Astrocyte (in vitro differentiated cells and primary cell): ENCODE measurements at regions not wholly inside any gene's neighbourhood (a gene's known extent, or its start where the extent isn't known, plus 50 kb on each side); places are given as distances from the start of the nearest gene placed in this dataset.

Experiments
- DNase-seq: peaks from one replicate; pipeline ENCODE4 v3.0.0-alpha.2; 2010; ENCODE audit warnings: low read depth
- FAIRE-seq: peaks from 2 replicates; lab custom pipeline; 2011; peaks lifted over from hg19 to GRCh38; lab: Jason Lieb, UNC
- H2AFZ ChIP-seq: 2 replicates; pipeline ENCODE4 v1.6.0; 2012; ENCODE audit warnings: low read depth, low read length, inconsistent platforms
- H3K27ac ChIP-seq: 2 replicates; pipeline ENCODE4 v1.5.1; 2011; ENCODE audit warnings: low read depth, low read length, inconsistent platforms
- H3K27me3 ChIP-seq: 2 replicates; pipeline ENCODE4 v1.6.0; 2011; ENCODE audit warnings: low read length, inconsistent platforms; ENCODE audit not compliant: insufficient read depth
- H3K36me3 ChIP-seq: 2 replicates; pipeline ENCODE4 v1.5.1; 2011; ENCODE audit warnings: low read length, inconsistent platforms; ENCODE audit not compliant: insufficient read depth
- H3K4me1 ChIP-seq: 2 replicates; pipeline ENCODE4 v1.5.1; 2011; ENCODE audit warnings: low read length, inconsistent platforms; ENCODE audit not compliant: insufficient read depth
- H3K4me2 ChIP-seq: 2 replicates; pipeline ENCODE4 v1.6.0; 2012; ENCODE audit warnings: low read length, inconsistent platforms
- H3K4me3 ChIP-seq: 2 replicates; pipeline ENCODE4 v1.5.1; 2011; ENCODE audit warnings: low read depth, mild to moderate bottlenecking, low read length, inconsistent platforms; ENCODE audit not compliant: insufficient read depth
- H3K79me2 ChIP-seq: 2 replicates; pipeline ENCODE4 v1.6.0; 2012; ENCODE audit warnings: mild to moderate bottlenecking, low read length, inconsistent platforms; ENCODE audit not compliant: insufficient read depth
- H3K9ac ChIP-seq: 2 replicates; pipeline ENCODE4 v1.6.0; 2012; ENCODE audit warnings: mild to moderate bottlenecking, low read length, inconsistent platforms
- H3K9me3 ChIP-seq: 2 replicates; pipeline ENCODE4 v1.5.1; 2012; ENCODE audit warnings: low read depth, mild to moderate bottlenecking, low read length, inconsistent platforms; ENCODE audit not compliant: insufficient read depth
- H4K20me1 ChIP-seq: 2 replicates; pipeline ENCODE4 v1.6.0; 2012; ENCODE audit warnings: low read length, inconsistent platforms; ENCODE audit not compliant: insufficient read depth
- H3K27ac Mint-ChIP-seq: one replicate; pipeline ENCODE4 v1.8.0; 2021; ENCODE audit warnings: mild to moderate bottlenecking, mixed read lengths; ENCODE audit not compliant: unreplicated experiment
- H3K27me3 Mint-ChIP-seq: one replicate; pipeline ENCODE4 v1.8.0; 2021; ENCODE audit warnings: low read depth, mixed read lengths; ENCODE audit not compliant: unreplicated experiment
- H3K36me3 Mint-ChIP-seq: one replicate; pipeline ENCODE4 v1.8.0; 2021; ENCODE audit warnings: low read depth, mixed read lengths; ENCODE audit not compliant: unreplicated experiment
- H3K4me1 Mint-ChIP-seq: one replicate; pipeline ENCODE4 v1.8.0; 2021; ENCODE audit warnings: low read depth, mixed read lengths; ENCODE audit not compliant: unreplicated experiment
- H3K4me3 Mint-ChIP-seq: one replicate; pipeline ENCODE4 v1.8.0; 2021; ENCODE audit warnings: mild to moderate bottlenecking, moderate library complexity, mixed read lengths; ENCODE audit not compliant: unreplicated experiment
- H3K9me3 Mint-ChIP-seq: one replicate; pipeline ENCODE4 v1.8.0; 2021; ENCODE audit warnings: mild to moderate bottlenecking, mixed read lengths; ENCODE audit not compliant: unreplicated experiment
- EZH2 ChIP-seq: IDR thresholded peaks from 2 replicates; pipeline ENCODE4 v1.6.1; 2012; ENCODE audit warnings: mild to moderate bottlenecking, low read length, inconsistent platforms; ENCODE audit not compliant: insufficient read depth
- TF ChIP-seq, protein P1 (sequence below): IDR thresholded peaks from 2 replicates; pipeline ENCODE4 v1.5.1; 2011; ENCODE audit warnings: low read depth, mild to moderate bottlenecking, inconsistent platforms, low read length, moderate library complexity; ENCODE audit not compliant: insufficient read depth

GRCh38 chr1:63034256-63034655 is 250.3 kb downstream of the ATG4C start:
- Histone ChIP-seq H4K20me1 (no peaks in the 10 kb centered on the region), H2AFZ (no peak overlapping the region), H3K27me3 (no peaks in the 10 kb centered on the region), H3K4me2 (no peak overlapping the region), H3K9ac (no peak overlapping the region), H3K4me1 (no peaks in the 10 kb centered on the region), H3K27ac (no peak overlapping the region), H3K36me3 (no peaks in the 10 kb centered on the region), H3K4me3 (no peak overlapping the region), H3K9me3 (no peaks in the 10 kb centered on the region), H3K79me2 (no peaks in the 10 kb centered on the region)
- TF ChIP-seq, protein P1, sequence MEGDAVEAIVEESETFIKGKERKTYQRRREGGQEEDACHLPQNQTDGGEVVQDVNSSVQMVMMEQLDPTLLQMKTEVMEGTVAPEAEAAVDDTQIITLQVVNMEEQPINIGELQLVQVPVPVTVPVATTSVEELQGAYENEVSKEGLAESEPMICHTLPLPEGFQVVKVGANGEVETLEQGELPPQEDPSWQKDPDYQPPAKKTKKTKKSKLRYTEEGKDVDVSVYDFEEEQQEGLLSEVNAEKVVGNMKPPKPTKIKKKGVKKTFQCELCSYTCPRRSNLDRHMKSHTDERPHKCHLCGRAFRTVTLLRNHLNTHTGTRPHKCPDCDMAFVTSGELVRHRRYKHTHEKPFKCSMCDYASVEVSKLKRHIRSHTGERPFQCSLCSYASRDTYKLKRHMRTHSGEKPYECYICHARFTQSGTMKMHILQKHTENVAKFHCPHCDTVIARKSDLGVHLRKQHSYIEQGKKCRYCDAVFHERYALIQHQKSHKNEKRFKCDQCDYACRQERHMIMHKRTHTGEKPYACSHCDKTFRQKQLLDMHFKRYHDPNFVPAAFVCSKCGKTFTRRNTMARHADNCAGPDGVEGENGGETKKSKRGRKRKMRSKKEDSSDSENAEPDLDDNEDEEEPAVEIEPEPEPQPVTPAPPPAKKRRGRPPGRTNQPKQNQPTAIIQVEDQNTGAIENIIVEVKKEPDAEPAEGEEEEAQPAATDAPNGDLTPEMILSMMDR, result no peak
- TF ChIP-seq EZH2, result no peak
- H3K36me3 Mint-ChIP-seq, result no peaks in the 10 kb centered on the region
- H3K9me3 Mint-ChIP-seq, result no peaks in the 10 kb centered on the region
- H3K27ac Mint-ChIP-seq, result no peak overlapping the region
- FAIRE-seq (no peak), DNase-seq (no peak)
- no peaks in the 10 kb centered on the region for H3K4me1 Mint-ChIP-seq
- H3K4me3 Mint-ChIP-seq, result no peak overlapping the region
- H3K27me3 Mint-ChIP-seq, result peaks cover 7% of the 10 kb centered on the region

GRCh38 chr1:63038586-63038985 is 254.7 kb downstream of the ATG4C start:
- no peaks in the 10 kb centered on the region for H3K4me1 ChIP-seq
- no peak overlapping the region for H3K4me2 ChIP-seq
- H3K4me3 ChIP-seq, result no peak overlapping the region
- no peak for FAIRE-seq
- no peak overlapping the region for H3K9ac ChIP-seq
- no peak overlapping the region for H3K27ac Mint-ChIP-seq
- no peaks in the 10 kb centered on the region for H3K36me3 ChIP-seq
- no peaks in the 10 kb centered on the region for H4K20me1 ChIP-seq
- H3K27me3 ChIP-seq, result no peaks in the 10 kb centered on the region
- no peak overlapping the region for H3K27ac ChIP-seq
- DNase-seq, result no peak
- H3K36me3 Mint-ChIP-seq, result no peaks in the 10 kb centered on the region
- no peaks in the 10 kb centered on the region for H3K9me3 Mint-ChIP-seq
- no peaks in the 10 kb centered on the region for H3K4me1 Mint-ChIP-seq
- no peaks in the 10 kb centered on the region for H3K79me2 ChIP-seq
- peaks cover 7% of the 10 kb centered on the region for H3K27me3 Mint-ChIP-seq
- no peaks in the 10 kb centered on the region for H3K9me3 ChIP-seq
- no peak for TF ChIP-seq EZH2
- TF ChIP-seq, protein P1, result no peak
- no peak overlapping the region for H3K4me3 Mint-ChIP-seq
- H2AFZ ChIP-seq, result no peak overlapping the region

DNA sequence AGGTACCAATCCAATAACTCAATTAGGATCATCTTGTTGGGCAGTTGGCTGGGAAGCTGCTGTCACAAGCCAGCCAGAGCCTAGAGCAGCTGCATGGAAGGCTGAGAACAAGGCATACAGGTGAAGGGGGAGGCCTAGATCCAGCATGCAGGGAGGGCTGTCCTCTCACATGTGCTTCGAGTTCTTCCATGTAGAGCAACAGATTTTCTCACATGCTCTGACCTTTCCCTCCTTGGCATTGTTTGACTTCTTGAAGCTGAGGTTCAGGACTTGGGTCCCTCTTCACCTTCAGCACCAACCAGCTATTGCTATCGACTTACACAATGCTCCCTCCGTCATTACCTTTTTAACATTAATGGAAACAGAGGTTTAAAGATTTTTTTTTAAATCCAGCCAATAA is 257.7 kb downstream of the ATG4C start:
- no peak for TF ChIP-seq EZH2
- TF ChIP-seq, protein P1, result no peak
- Histone ChIP-seq H2AFZ (no peak overlapping the region), H3K27ac (no peak overlapping the region), H3K9me3 (no peaks in the 10 kb centered on the region), H3K27me3 (no peaks in the 10 kb centered on the region), H3K79me2 (no peaks in the 10 kb centered on the region), H3K36me3 (no peaks in the 10 kb centered on the region), H3K4me2 (no peak overlapping the region), H4K20me1 (no peaks in the 10 kb centered on the region), H3K9ac (no peak overlapping the region), H3K4me3 (no peak overlapping the region), H3K4me1 (no peaks in the 10 kb centered on the region)
- H3K4me1 Mint-ChIP-seq, result no peaks in the 10 kb centered on the region
- FAIRE-seq (no peak), DNase-seq (no peak)
- no peak overlapping the region for H3K4me3 Mint-ChIP-seq
- no peaks in the 10 kb centered on the region for H3K9me3 Mint-ChIP-seq
- no peaks in the 10 kb centered on the region for H3K36me3 Mint-ChIP-seq
- no peak overlapping the region for H3K27ac Mint-ChIP-seq
- H3K27me3 Mint-ChIP-seq, result no peaks in the 10 kb centered on the region
